Activated CD8-positive, alpha-beta memory T cell treated with anti-CD3 and anti-CD28 coated beads for 4 hours (primary cell): ENCODE measurements at regions not wholly inside any gene's neighbourhood (a gene's known extent, or its start where the extent isn't known, plus 50 kb on each side); places are given as distances from the start of the nearest gene placed in this dataset.

Source experiments
- DNase-seq, 2 donors: peaks; one replicate each; pipeline ENCODE4 v3.0.0-alpha.2; 2020; ENCODE audit warnings: low read depth in 2 of 2

GRCh38 chr1:239538239-239538988 lies 152.0 kb downstream of the CHRM3 start:
- no peak for DNase-seq

GRCh38 chr1:239539051-239539450 lies 152.7 kb downstream of the CHRM3 start:
- DNase-seq: no peak

- DNase-seq: no peak
Measured at GRCh38 chr1:239539812-239540211, 153.4 kb downstream of the CHRM3 start.

GRCh38 chr1:239543873-239544272 lies 157.5 kb downstream of the CHRM3 start:
- no peak for DNase-seq

DNA sequence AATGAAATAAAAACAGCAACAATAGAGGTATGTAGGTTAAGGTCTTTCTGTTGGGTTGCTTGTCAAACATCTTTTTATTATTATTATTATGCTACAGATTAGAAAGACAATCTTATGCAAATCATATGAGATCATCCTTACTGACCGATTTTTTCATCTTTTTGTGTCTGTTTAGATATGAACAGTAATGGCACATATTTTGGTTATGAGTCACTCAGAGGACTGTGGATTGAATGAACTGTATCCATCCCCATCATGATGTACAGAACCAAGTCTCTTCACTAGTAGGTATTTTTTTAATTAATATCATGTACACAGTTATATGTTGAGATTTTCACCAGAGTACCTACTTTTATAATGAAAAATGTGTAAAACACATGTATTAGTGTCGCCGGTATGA lies 159.1 kb downstream of the CHRM3 start:
- DNase-seq: no peak

DNA sequence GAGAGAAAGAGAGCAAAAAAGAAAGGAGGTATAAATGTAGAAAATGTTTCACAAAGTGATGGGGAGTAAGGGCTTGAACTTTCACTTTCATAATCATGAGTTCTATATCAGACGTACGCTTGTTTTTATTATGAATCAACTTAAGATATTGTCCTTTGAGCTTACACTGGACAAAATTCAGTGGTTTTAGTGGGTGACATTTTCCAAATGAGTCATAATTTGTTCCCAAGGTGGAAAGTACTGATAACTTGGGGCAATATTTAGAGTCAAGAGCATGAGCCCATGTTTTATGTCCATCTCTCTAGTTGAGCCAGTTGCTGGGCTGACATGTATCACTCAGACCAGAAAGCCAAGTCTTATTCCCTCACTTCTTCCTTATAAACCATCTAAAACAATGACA lies 161.6 kb downstream of the CHRM3 start:
- DNase-seq: no peak

GRCh38 chr1:239550178-239550577 lies 163.8 kb downstream of the CHRM3 start:
- no peak for DNase-seq

DNA sequence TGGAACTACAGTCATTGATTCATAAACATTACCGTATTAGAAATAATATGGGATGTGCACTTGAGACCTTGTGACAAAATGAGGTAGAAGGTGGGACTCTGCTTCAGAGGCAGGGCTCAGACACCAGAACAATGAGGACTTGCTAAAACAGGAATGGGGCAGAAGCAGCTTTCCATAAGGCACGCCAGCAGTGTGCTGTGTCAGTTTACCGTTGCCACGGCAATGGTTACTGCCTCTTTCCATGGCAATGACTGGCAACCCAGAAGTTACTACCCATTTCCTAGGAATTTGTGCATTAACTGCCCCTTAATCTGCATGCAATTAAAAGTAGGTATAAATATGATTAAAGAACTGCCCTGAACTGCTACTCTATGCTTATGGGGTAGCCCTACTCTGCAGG lies 169.0 kb downstream of the CHRM3 start:
- DNase-seq: no peak

DNA sequence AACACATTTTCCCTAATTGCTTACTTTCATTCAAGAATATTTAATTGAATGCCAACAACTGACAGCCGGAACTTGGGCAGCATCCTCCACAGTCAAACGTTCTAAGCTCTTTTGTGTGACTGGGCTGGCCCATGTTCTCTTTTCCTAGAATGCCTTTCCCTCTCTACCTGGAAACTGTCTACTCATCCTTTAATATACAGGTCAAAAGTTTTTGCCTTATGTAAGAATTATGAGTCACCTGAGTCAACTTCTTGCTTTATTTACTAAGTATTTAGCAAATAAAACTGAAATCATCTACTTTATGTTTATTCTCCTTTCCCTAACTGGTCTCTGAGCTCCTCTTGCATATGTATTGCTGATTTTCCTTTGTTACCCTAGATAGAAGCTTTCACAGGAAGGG lies 172.2 kb downstream of the CHRM3 start:
- DNase-seq: no peak

DNA sequence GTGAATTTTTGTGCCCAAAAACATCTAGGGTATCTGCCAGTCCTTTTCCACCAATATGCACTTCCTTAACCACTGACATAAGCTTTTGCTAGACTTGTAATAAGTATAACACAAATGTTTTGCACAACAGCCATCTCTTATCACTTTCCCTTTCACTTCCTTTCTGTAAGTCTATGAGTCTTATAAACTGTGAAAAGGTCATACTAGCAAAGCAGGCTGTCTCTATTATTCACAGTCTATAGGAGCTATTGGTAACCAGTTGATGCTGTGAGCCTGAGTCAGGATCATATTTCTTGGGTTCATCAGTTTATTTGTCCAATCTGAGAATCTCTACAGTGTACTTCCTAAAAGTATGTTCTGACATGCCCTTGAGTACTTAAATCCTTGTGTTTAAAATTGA lies 172.6 kb downstream of the CHRM3 start:
- no peak for DNase-seq

- no peak for DNase-seq
Measured at GRCh38 chr1:239560921-239561320, 174.6 kb downstream of the CHRM3 start.

- DNase-seq: no peak
Measured at GRCh38 chr1:239562095-239562494, 175.7 kb downstream of the CHRM3 start.

- DNase-seq: no peak
Measured at GRCh38 chr1:239563681-239564080, 177.3 kb downstream of the CHRM3 start.

DNA sequence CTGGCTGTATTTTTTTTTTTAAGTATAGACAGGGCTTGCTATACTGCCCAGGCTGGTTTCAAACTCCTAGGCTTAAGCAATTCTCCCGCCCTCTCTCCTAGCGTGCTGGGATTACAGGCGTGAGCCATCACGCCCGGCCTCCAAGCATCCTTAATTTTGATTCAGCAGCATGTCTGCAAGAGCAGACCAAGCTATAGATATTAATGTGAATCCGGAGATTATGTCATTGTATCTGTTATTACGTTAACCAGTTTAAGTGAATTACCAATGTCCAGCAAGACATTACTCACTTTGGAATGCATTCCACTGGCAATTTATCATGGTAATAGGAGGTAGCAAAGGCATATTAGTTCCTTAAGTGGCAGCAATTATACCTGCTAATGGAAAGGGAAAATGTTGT lies 179.7 kb downstream of the CHRM3 start:
- DNase-seq: no peak

GRCh38 chr1:239570878-239571277 lies 184.5 kb downstream of the CHRM3 start:
- DNase-seq: no peak

GRCh38 chr1:239572183-239572582 lies 185.8 kb downstream of the CHRM3 start:
- DNase-seq: no peak

- no peak for DNase-seq
Measured at GRCh38 chr1:239574112-239574511, 187.7 kb downstream of the CHRM3 start.

- no peak for DNase-seq
Measured at GRCh38 chr1:239575113-239575512, 188.7 kb downstream of the CHRM3 start.

GRCh38 chr1:239583536-239583935 lies 197.2 kb downstream of the CHRM3 start:
- DNase-seq: no peak

DNA sequence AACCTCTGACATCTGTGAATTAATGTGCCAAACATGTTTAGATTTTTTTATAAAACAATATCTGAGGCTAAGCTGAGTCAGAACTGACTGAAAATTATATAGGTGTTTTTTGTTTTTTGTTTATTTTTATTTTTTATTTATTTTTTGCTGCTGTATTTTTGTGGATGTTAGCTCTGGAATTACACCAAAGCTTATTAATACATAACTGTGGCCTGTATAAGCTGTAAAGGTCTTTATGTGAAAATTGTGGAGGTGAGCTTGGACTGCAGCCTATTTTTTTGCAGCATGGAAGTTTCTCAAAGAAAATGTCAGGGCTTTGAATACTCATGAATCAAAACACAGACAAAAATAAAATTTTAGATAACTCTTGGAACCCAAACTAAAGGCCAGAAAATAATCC lies 199.8 kb downstream of the CHRM3 start:
- DNase-seq: no peak

DNA sequence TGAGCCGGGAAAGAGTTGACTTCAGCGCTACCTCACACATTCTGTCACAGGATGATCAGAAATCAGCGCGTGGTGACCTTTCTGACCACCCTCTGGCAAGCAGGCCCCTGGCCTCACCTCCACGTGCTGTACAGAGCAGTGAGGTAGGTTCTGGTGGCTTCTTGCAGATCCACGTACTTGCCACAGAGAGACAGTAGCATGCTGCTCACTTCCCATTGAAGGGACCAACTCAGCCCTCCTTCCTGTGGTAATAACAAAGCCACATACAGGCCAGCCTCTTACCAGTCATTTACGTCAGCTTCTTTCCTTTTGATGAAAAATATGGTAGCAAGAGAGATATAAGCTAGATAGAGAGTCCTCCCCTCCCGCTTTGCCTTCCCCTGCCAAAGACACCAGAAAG lies 200.7 kb downstream of the CHRM3 start:
- DNase-seq: no peak

- DNase-seq: no peak
Measured at GRCh38 chr1:239587574-239588369, 201.4 kb downstream of the CHRM3 start.

GRCh38 chr1:239590556-239590955 lies 204.2 kb downstream of the CHRM3 start:
- DNase-seq: no peak
